Gastrocnemius medialis (tissue), 4 donors: ENCODE measurements at regions not wholly inside any gene's neighbourhood (a gene's known extent, or its start where the extent isn't known, plus 50 kb on each side); places are given as distances from the start of the nearest gene placed in this dataset.
"Not testable (repeated sequence)": the region's sequence is repeated elsewhere in the genome, so short reads cannot be mapped to it uniquely, and the experiment has no call there.

ENCODE experiments used
- CTCF ChIP-seq, 5 experiments: fragments of 450-650 bp in 3 of 5; fragments of 200-600 bp in 2 of 5; sonication (generic) in 2 of 5; IDR thresholded peaks in 4 of 5; conservative IDR thresholded peaks in 1 of 5; 1 replicate in 4 of 5; 2 replicates in 1 of 5; pipeline ENCODE4 v1.5.1; 2016 to 2019; ENCODE audit warnings: antibody characterized with exemption in 5 of 5, mild to moderate bottlenecking in 3 of 5, moderate library complexity in 3 of 5
- POLR2A ChIP-seq, 2 donors: fragments of 450-650 bp; IDR thresholded peaks; one replicate each; pipeline ENCODE4 v1.6.1; 2017; ENCODE audit warnings: antibody characterized with exemption in 2 of 2, mild to moderate bottlenecking in 2 of 2, moderate library complexity in 2 of 2

- not testable (repeated sequence) for TF ChIP-seq CTCF (IDR thresholded peaks at IDR 0.05 in 4 of 5, conservative IDR thresholded peaks at IDR 0.05 in 1 of 5); POLR2A (IDR thresholded peaks at IDR 0.05)
Observed at GRCh38 chr16:65310491-65310890, 188.6 kb upstream of the CDH11 start.
